Smooth muscle cell (in vitro differentiated cells): ENCODE measurements at regions not wholly inside any gene's neighbourhood (a gene's known extent, or its start where the extent isn't known, plus 50 kb on each side); places are given as distances from the start of the nearest gene placed in this dataset.

Experiments used
- DNase-seq: peaks from one replicate; lab custom pipeline; 2025; ENCODE audit not compliant: unreplicated experiment; lab: John Stamatoyannopoulos, UW
- H2AFZ ChIP-seq: fragments of 200-600 bp; sonication (generic); 2 replicates; pipeline ENCODE4 v1.6.0; 2016; ENCODE audit warnings: antibody characterized with exemption, low read depth, mild to moderate bottlenecking
- H3F3A ChIP-seq: fragments of 200-600 bp; sonication (generic); 2 replicates; pipeline ENCODE4 v1.6.0; 2017; ENCODE audit warnings: antibody characterized with exemption, low read depth
- H3K27ac ChIP-seq: fragments of 200-600 bp; sonication (generic); 2 replicates; pipeline ENCODE4 v1.5.1; 2016; ENCODE audit warnings: low read depth, mild to moderate bottlenecking
- H3K27me3 ChIP-seq: fragments of 200-600 bp; sonication (generic); 2 replicates; pipeline ENCODE4 v1.6.1; 2016; ENCODE audit warnings: low read depth, mild to moderate bottlenecking
- H3K36me3 ChIP-seq: fragments of 200-600 bp; sonication (generic); 2 replicates; pipeline ENCODE4 v1.5.1; 2016; ENCODE audit warnings: low read depth
- H3K4me1 ChIP-seq: fragments of 200-600 bp; sonication (generic); 2 replicates; pipeline ENCODE4 v1.5.1; 2016; ENCODE audit warnings: low read depth
- H3K4me2 ChIP-seq: fragments of 200-600 bp; sonication (generic); 2 replicates; pipeline ENCODE4 v1.6.0; 2016; ENCODE audit warnings: mild to moderate bottlenecking
- H3K4me3 ChIP-seq: fragments of 200-600 bp; sonication (generic); 2 replicates; pipeline ENCODE4 v1.5.1; 2016; ENCODE audit warnings: mild to moderate bottlenecking
- H3K79me2 ChIP-seq: fragments of 200-600 bp; sonication (generic); 2 replicates; pipeline ENCODE4 v1.6.0; 2016; ENCODE audit warnings: low read depth, mild to moderate bottlenecking
- H3K9ac ChIP-seq: fragments of 200-600 bp; sonication (generic); 2 replicates; pipeline ENCODE4 v1.6.0; 2016; ENCODE audit warnings: low read depth
- H3K9me3 ChIP-seq: fragments of 200-600 bp; sonication (generic); replicated peaks from 2 replicates; pipeline ENCODE4 v1.5.1; 2016; ENCODE audit warnings: low read depth
- H4K20me1 ChIP-seq: fragments of 200-600 bp; sonication (generic); 2 replicates; pipeline ENCODE4 v1.6.0; 2016; ENCODE audit warnings: low read depth
- WGBS: methylation state at CpG from one replicate; pipeline ENCODE4 v1.1.7; 2016; ENCODE audit warnings: low lambda C conversion rate; 5-methylcytosine and 5-hydroxymethylcytosine counted together
- TF ChIP-seq, protein P1 (sequence below): fragments of 200-600 bp; sonication (generic); IDR thresholded peaks from 2 replicates; pipeline ENCODE4 v1.5.1; 2017; ENCODE audit warnings: borderline replicate concordance, mild to moderate bottlenecking, antibody characterized with exemption; ENCODE audit not compliant: insufficient read depth, poor library complexity, severe bottlenecking

DNA sequence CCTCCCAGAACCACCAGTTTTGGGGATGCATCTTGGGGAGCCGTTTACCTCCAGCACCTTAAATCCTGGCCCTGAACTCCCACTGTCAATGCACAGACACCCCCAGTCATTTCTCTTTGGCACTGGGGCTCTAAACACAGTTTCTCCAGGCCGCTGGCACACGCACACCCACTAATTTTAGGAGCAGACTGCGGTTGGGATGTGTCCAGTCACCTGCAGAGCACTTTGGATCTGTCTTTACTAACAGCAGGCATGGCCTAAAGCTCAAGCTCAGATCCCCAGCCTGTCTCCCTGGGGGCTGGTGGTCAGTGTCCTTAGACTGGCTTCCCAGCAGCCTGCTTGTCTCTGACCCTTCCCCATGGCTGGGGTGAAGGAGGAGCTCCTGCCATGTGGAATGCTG, 49.9 kb downstream of the SYNE3 start:
- no peak overlapping the region for H3K4me3 ChIP-seq
- H2AFZ ChIP-seq: no peak overlapping the region
- no peaks in the 10 kb centered on the region for H3K36me3 ChIP-seq
- H4K20me1 ChIP-seq: peaks cover 1% of the 10 kb centered on the region
- TF ChIP-seq, protein P1, sequence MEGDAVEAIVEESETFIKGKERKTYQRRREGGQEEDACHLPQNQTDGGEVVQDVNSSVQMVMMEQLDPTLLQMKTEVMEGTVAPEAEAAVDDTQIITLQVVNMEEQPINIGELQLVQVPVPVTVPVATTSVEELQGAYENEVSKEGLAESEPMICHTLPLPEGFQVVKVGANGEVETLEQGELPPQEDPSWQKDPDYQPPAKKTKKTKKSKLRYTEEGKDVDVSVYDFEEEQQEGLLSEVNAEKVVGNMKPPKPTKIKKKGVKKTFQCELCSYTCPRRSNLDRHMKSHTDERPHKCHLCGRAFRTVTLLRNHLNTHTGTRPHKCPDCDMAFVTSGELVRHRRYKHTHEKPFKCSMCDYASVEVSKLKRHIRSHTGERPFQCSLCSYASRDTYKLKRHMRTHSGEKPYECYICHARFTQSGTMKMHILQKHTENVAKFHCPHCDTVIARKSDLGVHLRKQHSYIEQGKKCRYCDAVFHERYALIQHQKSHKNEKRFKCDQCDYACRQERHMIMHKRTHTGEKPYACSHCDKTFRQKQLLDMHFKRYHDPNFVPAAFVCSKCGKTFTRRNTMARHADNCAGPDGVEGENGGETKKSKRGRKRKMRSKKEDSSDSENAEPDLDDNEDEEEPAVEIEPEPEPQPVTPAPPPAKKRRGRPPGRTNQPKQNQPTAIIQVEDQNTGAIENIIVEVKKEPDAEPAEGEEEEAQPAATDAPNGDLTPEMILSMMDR: no peak
- H3K79me2 ChIP-seq: no peaks in the 10 kb centered on the region
- no peaks in the 10 kb centered on the region for H3K4me1 ChIP-seq
- DNase-seq: no peak
- H3K27me3 ChIP-seq: peaks cover 2% of the 10 kb centered on the region
- no peak overlapping the region for H3K27ac ChIP-seq
- WGBS: 70% methylated on average over 4 of the region's 4 CpGs
- H3K4me2 ChIP-seq: no peak overlapping the region
- no peak overlapping the region for H3K9ac ChIP-seq
- H3K9me3 ChIP-seq: no peaks in the 10 kb centered on the region
- no peaks in the 10 kb centered on the region for H3F3A ChIP-seq

DNA sequence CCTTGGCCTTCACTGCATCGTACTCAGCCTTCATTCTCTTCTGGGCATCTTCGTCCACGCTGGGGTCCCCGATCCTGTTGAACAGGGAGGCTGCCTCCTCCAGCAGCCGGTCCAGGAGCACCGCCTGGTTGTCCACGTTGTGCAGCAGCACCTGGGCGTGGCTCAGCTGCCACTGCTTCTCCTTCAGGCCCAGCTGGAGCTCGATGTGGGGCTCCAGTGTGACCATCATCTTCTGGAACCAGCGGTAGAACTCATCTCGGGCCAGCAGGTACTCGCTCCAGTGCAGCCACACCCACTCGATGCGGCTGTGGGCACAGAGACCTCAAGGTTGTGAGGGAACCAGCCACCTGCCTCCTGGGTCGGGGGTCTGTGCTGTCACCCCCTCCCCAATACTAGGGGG, 50.5 kb downstream of the SYNE3 start:
- peaks cover 5% of the 10 kb centered on the region for H4K20me1 ChIP-seq
- H3K36me3 ChIP-seq: no peaks in the 10 kb centered on the region
- H3K27ac ChIP-seq: no peak overlapping the region
- H3F3A ChIP-seq: no peaks in the 10 kb centered on the region
- H3K4me1 ChIP-seq: peaks cover 5% of the 10 kb centered on the region
- H3K4me2 ChIP-seq: no peak overlapping the region
- H2AFZ ChIP-seq: no peak overlapping the region
- no peaks in the 10 kb centered on the region for H3K9me3 ChIP-seq
- peaks cover 2% of the 10 kb centered on the region for H3K27me3 ChIP-seq
- no peak overlapping the region for H3K4me3 ChIP-seq
- no peak for DNase-seq
- TF ChIP-seq, protein P1: no peak
- 94% methylated on average over 15 of the region's 15 CpGs for WGBS
- no peaks in the 10 kb centered on the region for H3K79me2 ChIP-seq
- no peak overlapping the region for H3K9ac ChIP-seq

DNA sequence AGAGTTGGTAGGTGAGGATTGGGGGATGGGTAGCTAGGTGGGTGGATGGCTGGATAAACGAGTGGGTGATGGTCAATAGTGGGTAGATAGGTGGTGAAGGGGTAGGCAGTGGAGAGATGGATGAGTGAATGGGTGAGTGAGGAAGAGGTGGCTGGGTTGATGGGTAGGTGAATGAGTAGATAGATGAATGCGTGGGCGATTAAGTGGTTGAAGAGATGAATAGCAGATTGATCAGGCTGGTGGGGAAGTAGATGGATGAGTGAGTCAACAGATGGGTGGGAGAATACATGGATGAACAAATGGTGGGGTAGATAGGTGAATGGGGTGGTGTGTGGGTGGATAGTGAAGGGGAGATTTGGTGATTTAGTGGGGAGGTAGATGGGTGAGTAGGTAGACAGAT, 51.1 kb downstream of the SYNE3 start:
- H2AFZ ChIP-seq: no peak overlapping the region
- TF ChIP-seq, protein P1: no peak
- H3K27ac ChIP-seq: no peak overlapping the region
- no peaks in the 10 kb centered on the region for H3F3A ChIP-seq
- no peaks in the 10 kb centered on the region for H3K36me3 ChIP-seq
- no peak overlapping the region for H3K4me2 ChIP-seq
- peaks cover 10% of the 10 kb centered on the region for H3K4me1 ChIP-seq
- no peaks in the 10 kb centered on the region for H3K79me2 ChIP-seq
- no peak overlapping the region for H3K4me3 ChIP-seq
- peaks cover 2% of the 10 kb centered on the region for H3K27me3 ChIP-seq
- DNase-seq: no peak
- H4K20me1 ChIP-seq: peaks cover 11% of the 10 kb centered on the region
- no peaks in the 10 kb centered on the region for H3K9me3 ChIP-seq
- no peak overlapping the region for H3K9ac ChIP-seq
- WGBS: 95% methylated on average over 3 of the region's 3 CpGs

DNA sequence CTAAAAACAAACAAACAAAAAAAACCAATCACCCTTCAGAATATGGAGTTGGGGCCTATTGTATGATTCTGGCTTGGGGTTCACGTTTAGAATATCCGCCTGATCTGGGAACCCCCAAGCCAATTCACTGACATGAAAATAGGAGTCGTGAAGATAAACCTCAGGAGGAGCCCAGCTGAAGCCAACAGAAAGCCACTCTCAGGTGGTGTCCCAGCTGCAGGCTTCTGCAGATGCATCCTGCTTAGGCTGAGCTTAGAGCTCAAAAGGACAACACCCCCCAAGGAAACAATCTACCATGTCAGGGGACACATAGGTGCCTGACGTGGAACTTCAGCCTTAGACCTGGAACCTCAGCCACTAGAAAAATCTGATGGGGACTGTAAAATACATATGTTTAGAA, 51.9 kb downstream of the SYNE3 start:
- TF ChIP-seq, protein P1: no peak
- Histone ChIP-seq H3K4me1 (peaks cover 10% of the 10 kb centered on the region), H3K9ac (no peak overlapping the region), H3F3A (no peaks in the 10 kb centered on the region), H3K79me2 (no peaks in the 10 kb centered on the region), H3K27me3 (peaks cover 2% of the 10 kb centered on the region), H3K4me2 (no peak overlapping the region), H2AFZ (no peak overlapping the region), H3K27ac (no peak overlapping the region), H4K20me1 (peaks cover 11% of the 10 kb centered on the region), H3K4me3 (no peak overlapping the region), H3K36me3 (no peaks in the 10 kb centered on the region), H3K9me3 (no peaks in the 10 kb centered on the region)
- WGBS: 95% methylated on average over 4 of the region's 4 CpGs
- DNase-seq: no peak
